PFSK-1 (cell line): ENCODE measurements at regions not wholly inside any gene's neighbourhood (a gene's known extent, or its start where the extent isn't known, plus 50 kb on each side); places are given as distances from the start of the nearest gene placed in this dataset.

Source experiments
- FOXP2 ChIP-seq: optimal IDR thresholded peaks from 2 replicates; pipeline ENCODE3; 2011; ENCODE audit warnings: borderline replicate concordance, control low read depth, inconsistent platforms; ENCODE audit not compliant: insufficient read depth; ENCODE audit errors: extremely low read length, extremely low read depth
- POLR2AphosphoS5 ChIP-seq: IDR thresholded peaks from 2 replicates; pipeline ENCODE4 v1.6.1; 2012; ENCODE audit warnings: low read depth, mild to moderate bottlenecking, control low read depth, low read length, moderate library complexity
- SIN3A ChIP-seq: IDR thresholded peaks from 2 replicates; pipeline ENCODE4 v1.6.1; 2012; ENCODE audit warnings: mild to moderate bottlenecking, low read length, moderate library complexity, borderline replicate concordance; ENCODE audit not compliant: insufficient read depth
- TAF1 ChIP-seq: IDR thresholded peaks from 2 replicates; pipeline ENCODE4 v1.6.1; 2012; ENCODE audit warnings: low read length, control low read depth, borderline replicate concordance; ENCODE audit not compliant: insufficient read depth
- TF ChIP-seq, protein P1 (sequence below), 2 experiments: IDR thresholded peaks; 2 replicates each; pipeline versions ENCODE4 v1.6.1 to v1.8.0; 2011 to 2012; ENCODE audit warnings: low read depth in 2 of 2, low read length in 2 of 2, control low read depth in 1 of 2, inconsistent platforms in 1 of 2, mild to moderate bottlenecking in 1 of 2, moderate library complexity in 1 of 2; ENCODE audit not compliant: insufficient read depth in 1 of 2

DNA sequence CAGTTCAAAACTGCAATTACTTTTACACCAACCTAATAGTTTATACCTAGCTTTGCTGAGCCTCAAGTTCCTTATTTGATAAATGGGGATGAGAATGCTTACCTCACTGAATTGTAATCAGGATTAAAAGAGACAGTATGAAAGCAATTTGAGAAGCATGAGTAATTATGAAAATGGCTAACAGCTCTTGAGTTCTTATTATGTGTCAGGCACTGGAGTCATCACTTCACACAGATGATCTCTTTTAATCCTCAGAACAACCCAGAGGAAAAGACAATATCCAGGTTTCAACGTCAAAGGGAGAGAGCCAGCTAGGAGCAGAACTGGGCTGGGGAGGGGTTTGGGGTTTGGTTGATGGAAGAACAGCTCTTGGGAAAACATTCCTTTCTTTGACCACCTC, 221.0 kb upstream of the NWD2 start:
- TF ChIP-seq SIN3A (no peak), POLR2AphosphoS5 (no peak), FOXP2 (no peak), TAF1 (no peak)
- TF ChIP-seq, protein P1, sequence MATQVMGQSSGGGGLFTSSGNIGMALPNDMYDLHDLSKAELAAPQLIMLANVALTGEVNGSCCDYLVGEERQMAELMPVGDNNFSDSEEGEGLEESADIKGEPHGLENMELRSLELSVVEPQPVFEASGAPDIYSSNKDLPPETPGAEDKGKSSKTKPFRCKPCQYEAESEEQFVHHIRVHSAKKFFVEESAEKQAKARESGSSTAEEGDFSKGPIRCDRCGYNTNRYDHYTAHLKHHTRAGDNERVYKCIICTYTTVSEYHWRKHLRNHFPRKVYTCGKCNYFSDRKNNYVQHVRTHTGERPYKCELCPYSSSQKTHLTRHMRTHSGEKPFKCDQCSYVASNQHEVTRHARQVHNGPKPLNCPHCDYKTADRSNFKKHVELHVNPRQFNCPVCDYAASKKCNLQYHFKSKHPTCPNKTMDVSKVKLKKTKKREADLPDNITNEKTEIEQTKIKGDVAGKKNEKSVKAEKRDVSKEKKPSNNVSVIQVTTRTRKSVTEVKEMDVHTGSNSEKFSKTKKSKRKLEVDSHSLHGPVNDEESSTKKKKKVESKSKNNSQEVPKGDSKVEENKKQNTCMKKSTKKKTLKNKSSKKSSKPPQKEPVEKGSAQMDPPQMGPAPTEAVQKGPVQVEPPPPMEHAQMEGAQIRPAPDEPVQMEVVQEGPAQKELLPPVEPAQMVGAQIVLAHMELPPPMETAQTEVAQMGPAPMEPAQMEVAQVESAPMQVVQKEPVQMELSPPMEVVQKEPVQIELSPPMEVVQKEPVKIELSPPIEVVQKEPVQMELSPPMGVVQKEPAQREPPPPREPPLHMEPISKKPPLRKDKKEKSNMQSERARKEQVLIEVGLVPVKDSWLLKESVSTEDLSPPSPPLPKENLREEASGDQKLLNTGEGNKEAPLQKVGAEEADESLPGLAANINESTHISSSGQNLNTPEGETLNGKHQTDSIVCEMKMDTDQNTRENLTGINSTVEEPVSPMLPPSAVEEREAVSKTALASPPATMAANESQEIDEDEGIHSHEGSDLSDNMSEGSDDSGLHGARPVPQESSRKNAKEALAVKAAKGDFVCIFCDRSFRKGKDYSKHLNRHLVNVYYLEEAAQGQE (IDR thresholded peaks at IDR 0.05; ENCODE audit: insufficient read depth in 1 of 2, low read depth in 2 of 2, low read length in 2 of 2): no peak

DNA sequence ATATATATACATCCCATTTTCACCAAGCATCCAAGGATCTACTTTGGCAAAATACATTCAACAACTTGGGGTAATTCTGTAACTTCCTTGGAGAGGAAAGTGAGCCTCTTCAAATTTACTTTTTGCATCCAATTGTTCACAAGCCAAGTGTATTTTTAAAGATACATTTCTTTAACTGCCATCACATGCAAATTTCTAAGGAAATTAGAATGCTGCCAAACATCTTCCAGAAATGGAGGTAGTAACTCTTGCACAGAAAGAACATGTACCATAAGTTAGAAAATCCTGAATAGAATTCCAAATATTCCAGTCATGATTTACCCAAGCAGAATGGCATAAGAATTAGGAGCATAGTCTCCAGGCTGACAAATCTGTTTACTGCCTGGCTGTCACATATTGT, 220.5 kb upstream of the NWD2 start:
- TF ChIP-seq, protein P1 (IDR thresholded peaks at IDR 0.05; ENCODE audit: insufficient read depth in 1 of 2, low read depth in 2 of 2, low read length in 2 of 2): no peak
- TF ChIP-seq SIN3A: no peak
- no peak for TF ChIP-seq POLR2AphosphoS5
- no peak for TF ChIP-seq TAF1
- no peak for TF ChIP-seq FOXP2

DNA sequence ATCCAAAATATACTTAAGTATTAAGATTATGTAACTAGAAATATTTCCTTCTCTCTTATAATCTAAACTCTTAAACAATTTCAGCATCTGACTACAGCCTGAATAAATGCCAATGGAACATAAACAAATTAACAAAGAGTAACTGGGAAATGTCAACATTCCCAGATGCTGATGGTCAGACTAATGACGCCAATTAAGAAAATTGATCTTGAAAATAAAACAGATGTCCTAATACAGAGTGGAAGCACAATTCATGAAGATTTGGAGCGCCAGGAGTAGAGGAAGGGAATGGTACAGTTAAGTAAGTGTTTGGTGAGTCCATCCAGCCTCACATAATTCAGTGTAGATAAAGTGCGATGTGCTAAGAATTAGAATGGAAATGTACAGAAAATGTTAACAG, 203.7 kb upstream of the NWD2 start:
- TF ChIP-seq POLR2AphosphoS5 (no peak), TAF1 (no peak), SIN3A (no peak), FOXP2 (no peak)
- TF ChIP-seq, protein P1 (IDR thresholded peaks at IDR 0.05; ENCODE audit: insufficient read depth in 1 of 2, low read depth in 2 of 2, low read length in 2 of 2): no peak

DNA sequence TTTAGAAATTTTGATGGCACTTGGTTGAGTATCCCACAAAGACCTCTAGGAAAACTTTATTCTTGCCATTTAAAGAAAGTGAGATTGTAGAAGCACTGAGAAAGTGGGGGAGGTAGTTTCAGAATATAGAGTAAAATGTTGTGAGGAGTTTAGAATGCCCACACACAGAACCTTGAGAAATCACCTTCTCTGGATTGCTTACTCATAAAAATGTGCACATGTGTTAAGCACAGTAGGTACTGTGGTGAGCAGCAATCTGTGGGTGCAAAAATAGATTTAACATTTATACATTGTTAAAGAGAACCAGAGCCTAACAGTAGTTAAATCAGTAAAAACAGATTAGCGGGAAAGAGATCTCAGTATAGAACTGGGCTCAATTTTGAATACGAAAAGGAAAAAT, 201.2 kb upstream of the NWD2 start:
- no peak for TF ChIP-seq SIN3A
- TF ChIP-seq, protein P1 (IDR thresholded peaks at IDR 0.05; ENCODE audit: insufficient read depth in 1 of 2, low read depth in 2 of 2, low read length in 2 of 2): no peak
- no peak for TF ChIP-seq POLR2AphosphoS5
- TF ChIP-seq FOXP2: no peak
- no peak for TF ChIP-seq TAF1

DNA sequence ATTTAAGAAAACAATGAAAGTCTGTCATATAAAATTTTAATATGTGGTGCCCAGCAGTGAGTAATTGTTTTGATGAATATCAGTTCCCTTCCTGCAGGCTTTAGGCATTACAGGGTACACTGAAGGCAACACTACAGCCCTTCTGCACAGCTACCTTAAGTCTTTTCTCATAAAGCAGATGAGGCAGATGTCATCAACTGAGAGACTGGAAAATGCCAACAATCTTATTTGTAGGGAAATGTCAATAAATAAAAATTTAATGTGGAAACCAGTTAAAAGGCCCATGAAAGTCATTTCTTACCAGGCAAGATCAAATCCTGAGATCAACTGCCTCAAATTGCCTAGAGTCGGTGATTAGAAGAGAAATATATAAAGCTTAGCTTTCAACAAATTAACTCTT, 193.4 kb upstream of the NWD2 start:
- TF ChIP-seq, protein P1 (IDR thresholded peaks at IDR 0.05; ENCODE audit: insufficient read depth in 1 of 2, low read depth in 2 of 2, low read length in 2 of 2): no peak
- no peak for TF ChIP-seq SIN3A
